Gastroesophageal sphincter (tissue), 3 donors: ENCODE measurements at regions not wholly inside any gene's neighbourhood (a gene's known extent, or its start where the extent isn't known, plus 50 kb on each side); places are given as distances from the start of the nearest gene placed in this dataset.

Experiments used
- EP300 ChIP-seq: sonication (generic); formaldehyde crosslinking; IDR thresholded peaks from one replicate; pipeline ENCODE4 v1.6.1; 2017; ENCODE audit warnings: antibody characterized with exemption, mild to moderate bottlenecking
- POLR2A ChIP-seq, 2 donors: fragments of 450-650 bp; IDR thresholded peaks; one replicate each; pipeline ENCODE4 v1.6.1; 2017; ENCODE audit warnings: antibody characterized with exemption in 2 of 2, mild to moderate bottlenecking in 2 of 2, moderate library complexity in 1 of 2
- POLR2AphosphoS5 ChIP-seq: sonication (generic); formaldehyde crosslinking; IDR thresholded peaks from one replicate; pipeline ENCODE4 v1.6.1; 2017; ENCODE audit warnings: antibody characterized with exemption
- TF ChIP-seq, protein P1 (sequence below), 4 experiments: fragments of 200-600 bp in 2 of 4; fragments of 450-650 bp in 2 of 4; sonication (generic) in 1 of 4; IDR thresholded peaks; one replicate each; pipeline ENCODE4 v1.5.1; 2017 to 2019; ENCODE audit warnings: antibody characterized with exemption in 4 of 4, mild to moderate bottlenecking in 2 of 4, moderate library complexity in 2 of 4

DNA sequence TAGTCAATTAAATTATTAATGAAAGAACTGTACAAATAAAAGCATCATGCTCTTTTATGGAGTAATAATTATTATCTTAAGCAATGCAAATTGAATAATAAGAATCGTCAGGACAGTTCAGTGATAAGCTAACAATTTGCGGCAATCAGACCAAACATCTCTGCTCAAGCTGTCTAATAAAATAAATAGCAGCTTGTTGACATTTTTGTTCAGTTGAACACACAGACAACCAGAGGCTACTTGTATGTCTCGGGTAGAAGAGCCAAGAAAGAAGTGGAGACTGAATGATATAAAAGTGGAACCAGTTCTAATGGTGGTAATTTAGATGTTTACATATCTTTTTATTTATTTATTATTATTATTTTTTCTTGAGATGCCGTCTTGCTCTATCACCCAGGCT is 57.4 kb upstream of the FOXN3 start:
- TF ChIP-seq, protein P1, sequence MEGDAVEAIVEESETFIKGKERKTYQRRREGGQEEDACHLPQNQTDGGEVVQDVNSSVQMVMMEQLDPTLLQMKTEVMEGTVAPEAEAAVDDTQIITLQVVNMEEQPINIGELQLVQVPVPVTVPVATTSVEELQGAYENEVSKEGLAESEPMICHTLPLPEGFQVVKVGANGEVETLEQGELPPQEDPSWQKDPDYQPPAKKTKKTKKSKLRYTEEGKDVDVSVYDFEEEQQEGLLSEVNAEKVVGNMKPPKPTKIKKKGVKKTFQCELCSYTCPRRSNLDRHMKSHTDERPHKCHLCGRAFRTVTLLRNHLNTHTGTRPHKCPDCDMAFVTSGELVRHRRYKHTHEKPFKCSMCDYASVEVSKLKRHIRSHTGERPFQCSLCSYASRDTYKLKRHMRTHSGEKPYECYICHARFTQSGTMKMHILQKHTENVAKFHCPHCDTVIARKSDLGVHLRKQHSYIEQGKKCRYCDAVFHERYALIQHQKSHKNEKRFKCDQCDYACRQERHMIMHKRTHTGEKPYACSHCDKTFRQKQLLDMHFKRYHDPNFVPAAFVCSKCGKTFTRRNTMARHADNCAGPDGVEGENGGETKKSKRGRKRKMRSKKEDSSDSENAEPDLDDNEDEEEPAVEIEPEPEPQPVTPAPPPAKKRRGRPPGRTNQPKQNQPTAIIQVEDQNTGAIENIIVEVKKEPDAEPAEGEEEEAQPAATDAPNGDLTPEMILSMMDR (IDR thresholded peaks at IDR 0.05), result no peak
- TF ChIP-seq POLR2A (IDR thresholded peaks at IDR 0.05), result no peak
- TF ChIP-seq POLR2AphosphoS5, result no peak
- no peak for TF ChIP-seq EP300
